Testis (tissue), 2 donors: ENCODE measurements at regions not wholly inside any gene's neighbourhood (a gene's known extent, or its start where the extent isn't known, plus 50 kb on each side); places are given as distances from the start of the nearest gene placed in this dataset.

Source experiments
- DNase-seq: peaks from one replicate; pipeline ENCODE4 v3.0.0-alpha.2; 2019
- H3K27ac ChIP-seq, 2 donors: fragments of 200-600 bp; sonication (generic); one replicate each; pipeline ENCODE4 v1.5.1; 2019
- H3K27me3 ChIP-seq: fragments of 200-600 bp; sonication (generic); one replicate; pipeline ENCODE4 v1.5.1; 2019
- H3K36me3 ChIP-seq: fragments of 200-600 bp; sonication (generic); one replicate; pipeline ENCODE4 v1.5.1; 2017; ENCODE audit warnings: low read depth; ENCODE audit errors: missing control alignments
- H3K4me1 ChIP-seq: fragments of 200-600 bp; sonication (generic); one replicate; pipeline ENCODE4 v1.5.1; 2019
- H3K4me3 ChIP-seq, 2 donors: fragments of 200-600 bp; sonication (generic); one replicate each; pipeline ENCODE4 v1.5.1; 2017 to 2019
- H3K9me3 ChIP-seq: fragments of 200-600 bp; sonication (generic); one replicate; pipeline ENCODE4 v1.5.1; 2017
- POLR2A ChIP-seq: fragments of 450-650 bp; IDR thresholded peaks from one replicate; pipeline ENCODE4 v1.6.1; 2017; ENCODE audit warnings: antibody characterized with exemption, mild to moderate bottlenecking, moderate library complexity
- WGBS, 2 donors: methylation state at CpG; one replicate each; pipeline ENCODE4 v1.1.5; 2018; 5-methylcytosine and 5-hydroxymethylcytosine counted together
- intact Hi-C: fragments of 100-400 bp; cut with DNase I; formaldehyde crosslinking; loops from one replicate; pipeline ENCODE4 v1.15.1; 2023; ENCODE audit warnings: low total_unique reads
- TF ChIP-seq, protein P1 (sequence below), 3 experiments: fragments of 450-650 bp in 2 of 3; fragments of 200-600 bp in 1 of 3; sonication (generic) in 1 of 3; IDR thresholded peaks; one replicate each; pipeline ENCODE4 v1.5.1; 2016 to 2019; ENCODE audit warnings: antibody characterized with exemption in 3 of 3, mild to moderate bottlenecking in 2 of 3, moderate library complexity in 1 of 3

DNA sequence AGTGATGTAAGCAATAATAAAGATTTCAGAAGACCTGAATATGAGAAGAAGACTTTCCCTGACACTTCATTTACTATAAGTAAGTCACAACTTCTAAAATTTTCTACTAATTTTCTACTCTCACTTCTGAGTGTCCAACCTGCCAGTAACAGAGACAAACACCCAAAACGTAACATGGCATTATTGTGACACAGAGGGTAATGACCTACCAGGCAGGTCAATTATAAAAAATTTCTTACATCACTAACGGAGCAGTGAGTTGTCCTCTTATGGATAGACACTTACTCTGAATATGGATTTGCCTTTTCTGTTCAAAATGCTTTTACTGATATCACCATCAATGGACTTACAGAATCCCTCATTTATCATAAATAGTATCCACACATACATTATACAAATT is 405.9 kb upstream of the MAGEB16 start:
- H3K9me3 ChIP-seq, result no peaks in the 10 kb centered on the region
- WGBS, 2 donors, result 85 to 94% methylated on average over 2 of the region's 2 CpGs
- H3K27me3 ChIP-seq, result no peaks in the 10 kb centered on the region
- no peak overlapping the region for H3K4me3 ChIP-seq
- intact Hi-C loops, result no loop called here
- no peak overlapping the region for H3K27ac ChIP-seq
- no peaks in the 10 kb centered on the region for H3K36me3 ChIP-seq
- H3K4me1 ChIP-seq, result no peaks in the 10 kb centered on the region
- no peak for DNase-seq
- TF ChIP-seq, protein P1, sequence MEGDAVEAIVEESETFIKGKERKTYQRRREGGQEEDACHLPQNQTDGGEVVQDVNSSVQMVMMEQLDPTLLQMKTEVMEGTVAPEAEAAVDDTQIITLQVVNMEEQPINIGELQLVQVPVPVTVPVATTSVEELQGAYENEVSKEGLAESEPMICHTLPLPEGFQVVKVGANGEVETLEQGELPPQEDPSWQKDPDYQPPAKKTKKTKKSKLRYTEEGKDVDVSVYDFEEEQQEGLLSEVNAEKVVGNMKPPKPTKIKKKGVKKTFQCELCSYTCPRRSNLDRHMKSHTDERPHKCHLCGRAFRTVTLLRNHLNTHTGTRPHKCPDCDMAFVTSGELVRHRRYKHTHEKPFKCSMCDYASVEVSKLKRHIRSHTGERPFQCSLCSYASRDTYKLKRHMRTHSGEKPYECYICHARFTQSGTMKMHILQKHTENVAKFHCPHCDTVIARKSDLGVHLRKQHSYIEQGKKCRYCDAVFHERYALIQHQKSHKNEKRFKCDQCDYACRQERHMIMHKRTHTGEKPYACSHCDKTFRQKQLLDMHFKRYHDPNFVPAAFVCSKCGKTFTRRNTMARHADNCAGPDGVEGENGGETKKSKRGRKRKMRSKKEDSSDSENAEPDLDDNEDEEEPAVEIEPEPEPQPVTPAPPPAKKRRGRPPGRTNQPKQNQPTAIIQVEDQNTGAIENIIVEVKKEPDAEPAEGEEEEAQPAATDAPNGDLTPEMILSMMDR (IDR thresholded peaks at IDR 0.05), result no peak
- no peak for TF ChIP-seq POLR2A

DNA sequence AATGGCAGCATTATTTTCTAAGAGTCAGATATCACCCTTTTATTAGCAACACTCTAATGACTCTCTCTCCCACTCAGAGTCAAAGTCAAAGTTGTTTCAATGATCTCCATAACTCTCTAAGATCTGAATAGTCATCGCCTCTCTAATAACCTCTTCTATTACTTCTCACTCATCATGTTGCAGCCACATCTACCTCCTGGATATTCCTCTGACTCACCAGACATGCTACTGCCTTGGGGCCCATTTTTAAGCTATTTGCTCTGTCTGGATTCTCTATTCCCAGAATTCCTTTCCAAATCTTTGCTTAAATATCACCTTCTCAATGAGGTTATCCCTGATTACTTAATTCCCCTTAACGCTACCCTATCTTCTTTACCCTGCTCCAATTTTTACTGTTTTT is 391.8 kb upstream of the MAGEB16 start:
- intact Hi-C loops, result no loop called here
- DNase-seq, result no peak
- no peaks in the 10 kb centered on the region for H3K27me3 ChIP-seq
- 86 to 92% methylated on average over 2 of the region's 2 CpGs for WGBS, 2 donors
- H3K4me1 ChIP-seq, result no peaks in the 10 kb centered on the region
- no peaks in the 10 kb centered on the region for H3K36me3 ChIP-seq
- no peak overlapping the region for H3K4me3 ChIP-seq
- TF ChIP-seq, protein P1 (IDR thresholded peaks at IDR 0.05), result no peak
- TF ChIP-seq POLR2A, result no peak
- no peaks in the 10 kb centered on the region for H3K9me3 ChIP-seq
- no peak overlapping the region for H3K27ac ChIP-seq

DNA sequence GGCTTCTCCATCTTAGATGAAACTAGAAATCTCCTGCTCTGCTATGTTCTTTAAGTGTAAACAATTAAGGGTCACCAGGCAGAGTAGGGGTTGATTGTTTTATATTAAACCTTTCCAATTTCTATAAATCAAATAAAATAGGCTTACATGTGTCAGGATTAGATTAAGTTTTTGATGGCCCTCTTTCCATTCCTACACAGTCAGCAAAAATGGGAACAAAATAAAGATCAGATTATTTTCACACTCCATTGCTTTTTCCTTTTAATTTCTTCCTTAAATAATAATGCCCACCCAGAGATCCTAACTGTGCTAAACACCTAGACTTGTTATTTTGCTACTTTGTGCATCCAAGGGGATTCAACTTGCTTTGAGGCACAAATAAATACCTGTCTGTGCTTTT is 381.4 kb upstream of the MAGEB16 start:
- no peaks in the 10 kb centered on the region for H3K9me3 ChIP-seq
- TF ChIP-seq, protein P1 (IDR thresholded peaks at IDR 0.05), result no peak
- no peak for TF ChIP-seq POLR2A
- no peak for DNase-seq
- intact Hi-C loops, result no loop called here
- H3K27ac ChIP-seq, result no peak overlapping the region
- H3K4me3 ChIP-seq, result no peak overlapping the region
- no peaks in the 10 kb centered on the region for H3K36me3 ChIP-seq
- H3K4me1 ChIP-seq, result no peaks in the 10 kb centered on the region
- H3K27me3 ChIP-seq, result no peaks in the 10 kb centered on the region

DNA sequence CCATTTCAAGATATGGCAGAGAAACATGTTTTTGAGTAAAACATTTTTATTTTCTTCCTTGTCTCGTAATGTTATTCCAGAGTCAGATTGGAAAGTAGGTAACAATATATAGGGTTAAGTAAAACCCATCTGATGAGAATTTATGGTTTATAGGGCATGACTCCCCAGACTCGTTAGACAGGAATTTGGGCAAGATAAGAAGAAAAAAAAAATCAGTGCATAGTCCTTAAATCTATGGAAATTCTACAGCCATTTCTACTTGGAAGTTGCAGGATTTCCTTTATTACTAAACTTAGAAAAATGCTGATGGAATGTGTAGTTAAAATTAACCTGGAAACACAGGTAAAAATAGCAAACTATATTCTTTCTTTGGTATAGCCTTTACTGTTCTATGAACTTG is 366.1 kb upstream of the MAGEB16 start:
- 60 to 65% methylated on average over 2 of the region's 2 CpGs for WGBS, 2 donors
- Histone ChIP-seq H3K4me3 (no peak overlapping the region), H3K4me1 (no peaks in the 10 kb centered on the region), H3K9me3 (no peaks in the 10 kb centered on the region), H3K27me3 (no peaks in the 10 kb centered on the region), H3K27ac (no peak overlapping the region), H3K36me3 (no peaks in the 10 kb centered on the region)
- no peak for TF ChIP-seq POLR2A
- TF ChIP-seq, protein P1 (IDR thresholded peaks at IDR 0.05), result no peak
- no peak for DNase-seq
- intact Hi-C loops, result no loop called here

DNA sequence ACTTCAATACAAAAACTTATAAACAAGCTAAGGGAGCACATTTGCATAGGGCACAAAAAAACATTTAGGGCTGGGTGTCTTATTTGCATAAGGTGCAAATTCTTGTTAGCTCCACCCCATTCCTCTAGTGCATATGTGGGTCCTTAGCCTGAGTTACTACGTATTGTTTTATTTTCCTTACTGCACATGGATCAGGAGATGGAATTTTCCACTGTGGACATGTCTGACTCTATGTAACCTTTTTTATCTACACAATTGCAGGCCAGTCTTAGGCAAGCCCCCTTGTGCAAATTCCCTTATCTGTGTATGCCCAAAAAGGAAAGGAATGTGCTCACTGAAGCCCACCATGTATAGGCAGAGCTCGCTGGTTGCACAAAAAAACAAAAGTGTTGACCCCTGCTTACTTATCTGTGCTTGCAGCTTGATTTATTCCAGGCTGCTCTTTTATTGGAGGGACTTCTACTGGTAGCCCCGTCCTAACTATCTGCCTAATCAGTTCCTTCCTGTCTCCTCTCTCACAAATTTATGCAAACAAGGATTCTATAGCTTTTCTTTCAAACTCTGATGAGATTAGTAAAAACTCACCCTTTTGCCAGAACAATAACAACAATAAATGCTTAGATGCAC is 359.0 kb upstream of the MAGEB16 start:
- Histone ChIP-seq H3K9me3 (no peaks in the 10 kb centered on the region), H3K27ac (no peak overlapping the region), H3K27me3 (no peaks in the 10 kb centered on the region), H3K4me1 (no peaks in the 10 kb centered on the region), H3K36me3 (no peaks in the 10 kb centered on the region), H3K4me3 (no peak overlapping the region)
- DNase-seq, result no peak
- intact Hi-C loops, result no loop called here
- no peak for TF ChIP-seq POLR2A
- TF ChIP-seq, protein P1 (IDR thresholded peaks at IDR 0.05), result no peak
- 47 to 50% methylated on average over 3 of the region's 3 CpGs for WGBS, 2 donors
